ENCODE measurements at regions not wholly inside any gene's neighbourhood (a gene's known extent, or its start where the extent isn't known, plus 50 kb on each side); places are given as distances from the start of the nearest gene placed in this dataset.
"Not testable (repeated sequence)": the region's sequence is repeated elsewhere in the genome, so short reads cannot be mapped to it uniquely, and the experiment has no call there.

DNA sequence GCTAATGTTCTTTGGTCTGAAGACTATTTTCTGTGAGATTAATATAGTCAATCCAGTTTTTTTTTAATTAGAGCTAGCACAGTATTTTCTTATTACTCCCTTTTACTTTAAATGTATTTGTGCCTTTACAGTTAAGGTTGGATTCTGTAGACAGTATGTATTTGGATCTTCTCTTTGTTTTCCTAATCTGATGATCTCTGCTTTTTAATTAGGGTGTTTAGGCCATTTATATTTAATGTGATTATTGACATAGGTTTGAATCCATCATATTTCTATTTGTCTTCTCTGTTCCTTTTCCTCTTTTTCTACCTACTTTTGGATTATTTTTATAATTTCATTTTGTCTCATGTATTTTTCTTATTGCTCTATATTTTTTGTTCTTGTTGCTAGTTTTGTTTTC is 437.7 kb downstream of the CPS1 start:
- Histone ChIP-seq H2AFZ (no peak overlapping the region), H3K36me3 (ENCODE audit: control insufficient read depth, insufficient read depth, low read length) (no peaks in the 10 kb centered on the region), H3K27ac (no peak overlapping the region), H3K27me3 (ENCODE audit: control insufficient read depth, insufficient read depth, low read length) (no peaks in the 10 kb centered on the region), H3K79me2 (no peaks in the 10 kb centered on the region), H3K4me1 (no peaks in the 10 kb centered on the region), H3K9ac (no peak overlapping the region), H3K4me2 (ENCODE audit: low read length) (no peak overlapping the region), H3K4me3 (ENCODE audit: low read depth, low read length) (no peak overlapping the region), H3K9me3 (ENCODE audit: control insufficient read depth, low read length) (no peaks in the 10 kb centered on the region)
- TF ChIP-seq, protein P1, sequence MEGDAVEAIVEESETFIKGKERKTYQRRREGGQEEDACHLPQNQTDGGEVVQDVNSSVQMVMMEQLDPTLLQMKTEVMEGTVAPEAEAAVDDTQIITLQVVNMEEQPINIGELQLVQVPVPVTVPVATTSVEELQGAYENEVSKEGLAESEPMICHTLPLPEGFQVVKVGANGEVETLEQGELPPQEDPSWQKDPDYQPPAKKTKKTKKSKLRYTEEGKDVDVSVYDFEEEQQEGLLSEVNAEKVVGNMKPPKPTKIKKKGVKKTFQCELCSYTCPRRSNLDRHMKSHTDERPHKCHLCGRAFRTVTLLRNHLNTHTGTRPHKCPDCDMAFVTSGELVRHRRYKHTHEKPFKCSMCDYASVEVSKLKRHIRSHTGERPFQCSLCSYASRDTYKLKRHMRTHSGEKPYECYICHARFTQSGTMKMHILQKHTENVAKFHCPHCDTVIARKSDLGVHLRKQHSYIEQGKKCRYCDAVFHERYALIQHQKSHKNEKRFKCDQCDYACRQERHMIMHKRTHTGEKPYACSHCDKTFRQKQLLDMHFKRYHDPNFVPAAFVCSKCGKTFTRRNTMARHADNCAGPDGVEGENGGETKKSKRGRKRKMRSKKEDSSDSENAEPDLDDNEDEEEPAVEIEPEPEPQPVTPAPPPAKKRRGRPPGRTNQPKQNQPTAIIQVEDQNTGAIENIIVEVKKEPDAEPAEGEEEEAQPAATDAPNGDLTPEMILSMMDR (IDR thresholded peaks at IDR 0.05), result no peak

DNA sequence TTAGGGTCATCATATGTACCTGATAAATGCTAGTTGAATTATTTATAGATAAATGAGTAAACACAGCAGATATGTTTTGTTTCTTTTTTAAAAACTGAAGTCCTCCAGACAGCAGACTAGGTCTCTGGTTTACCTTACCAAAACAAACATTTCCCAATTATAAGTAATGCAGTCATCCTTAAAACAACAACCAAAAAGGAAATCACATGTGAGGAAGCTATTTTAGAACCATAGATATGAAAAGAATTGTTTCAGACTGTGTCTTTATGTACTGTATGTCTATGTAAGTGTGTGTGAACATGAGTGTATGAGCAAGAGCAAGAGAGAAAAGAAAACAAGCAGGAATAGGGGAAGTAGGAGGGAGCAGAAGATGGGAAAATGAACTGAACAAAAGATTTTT is 441.0 kb downstream of the CPS1 start:
- H3K9me3 ChIP-seq (ENCODE audit: control insufficient read depth, low read length), result no peaks in the 10 kb centered on the region
- no peaks in the 10 kb centered on the region for H3K36me3 ChIP-seq (ENCODE audit: control insufficient read depth, insufficient read depth, low read length)
- no peak overlapping the region for H3K9ac ChIP-seq
- H3K79me2 ChIP-seq, result no peaks in the 10 kb centered on the region
- TF ChIP-seq, protein P1 (IDR thresholded peaks at IDR 0.05), result no peak
- no peak overlapping the region for H3K4me2 ChIP-seq (ENCODE audit: low read length)
- H3K4me1 ChIP-seq, result no peaks in the 10 kb centered on the region
- no peak overlapping the region for H3K27ac ChIP-seq
- no peaks in the 10 kb centered on the region for H3K27me3 ChIP-seq (ENCODE audit: control insufficient read depth, insufficient read depth, low read length)
- no peak overlapping the region for H3K4me3 ChIP-seq (ENCODE audit: low read depth, low read length)
- no peak overlapping the region for H2AFZ ChIP-seq

DNA sequence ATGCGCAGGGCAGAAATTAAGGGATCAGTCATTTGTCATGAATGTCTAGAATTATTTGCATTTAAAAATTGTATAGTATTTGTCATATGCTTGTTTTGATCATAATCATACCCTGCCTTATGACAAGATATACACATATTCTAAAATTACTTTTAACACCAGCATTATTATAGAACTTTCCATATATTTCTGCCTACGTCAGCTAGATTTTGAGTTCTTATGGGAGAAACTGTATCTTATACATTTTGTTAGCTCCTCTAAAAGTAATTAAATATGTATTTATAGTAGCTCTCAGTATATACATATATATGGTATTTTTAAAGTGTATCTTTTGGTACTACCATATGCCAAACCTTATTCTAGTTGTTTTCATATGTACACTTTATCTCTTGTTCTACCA is 441.9 kb downstream of the CPS1 start:
- no peak overlapping the region for H3K4me3 ChIP-seq (ENCODE audit: low read depth, low read length)
- TF ChIP-seq, protein P1 (IDR thresholded peaks at IDR 0.05), result no peak
- H3K4me1 ChIP-seq, result no peaks in the 10 kb centered on the region
- no peaks in the 10 kb centered on the region for H3K27me3 ChIP-seq (ENCODE audit: control insufficient read depth, insufficient read depth, low read length)
- no peaks in the 10 kb centered on the region for H3K36me3 ChIP-seq (ENCODE audit: control insufficient read depth, insufficient read depth, low read length)
- H3K79me2 ChIP-seq, result no peaks in the 10 kb centered on the region
- H3K9ac ChIP-seq, result no peak overlapping the region
- H3K4me2 ChIP-seq (ENCODE audit: low read length), result no peak overlapping the region
- no peak overlapping the region for H3K27ac ChIP-seq
- no peaks in the 10 kb centered on the region for H3K9me3 ChIP-seq (ENCODE audit: control insufficient read depth, low read length)
- H2AFZ ChIP-seq, result no peak overlapping the region

DNA sequence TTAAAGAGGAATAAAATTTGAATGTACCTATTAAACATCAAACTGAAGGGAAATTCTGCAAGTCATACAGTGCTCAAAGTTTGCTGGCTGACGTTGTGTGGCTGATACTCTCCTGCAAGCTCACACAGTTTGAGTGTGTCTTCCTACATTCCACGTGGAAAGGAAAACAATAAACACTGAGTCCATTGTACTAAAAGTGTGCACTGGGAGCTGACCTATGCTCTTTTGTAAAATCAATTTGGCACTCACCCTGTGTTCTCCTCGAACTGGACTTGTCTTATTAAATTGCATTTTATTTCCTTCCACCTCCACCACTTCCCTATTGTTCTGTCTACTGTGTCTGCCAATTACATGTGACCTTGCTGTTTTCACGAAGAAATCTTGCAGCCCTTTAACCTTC is 458.0 kb downstream of the CPS1 start:
- Histone ChIP-seq H3K27me3 (ENCODE audit: control insufficient read depth, insufficient read depth, low read length) (no peaks in the 10 kb centered on the region), H3K4me3 (ENCODE audit: low read depth, low read length) (no peak overlapping the region), H3K4me2 (ENCODE audit: low read length) (no peak overlapping the region), H3K36me3 (ENCODE audit: control insufficient read depth, insufficient read depth, low read length) (no peaks in the 10 kb centered on the region), H3K27ac (no peak overlapping the region), H2AFZ (no peak overlapping the region), H3K79me2 (no peaks in the 10 kb centered on the region), H3K4me1 (no peaks in the 10 kb centered on the region), H3K9ac (no peak overlapping the region), H3K9me3 (ENCODE audit: control insufficient read depth, low read length) (no peaks in the 10 kb centered on the region)
- TF ChIP-seq, protein P1 (IDR thresholded peaks at IDR 0.05), result no peak

DNA sequence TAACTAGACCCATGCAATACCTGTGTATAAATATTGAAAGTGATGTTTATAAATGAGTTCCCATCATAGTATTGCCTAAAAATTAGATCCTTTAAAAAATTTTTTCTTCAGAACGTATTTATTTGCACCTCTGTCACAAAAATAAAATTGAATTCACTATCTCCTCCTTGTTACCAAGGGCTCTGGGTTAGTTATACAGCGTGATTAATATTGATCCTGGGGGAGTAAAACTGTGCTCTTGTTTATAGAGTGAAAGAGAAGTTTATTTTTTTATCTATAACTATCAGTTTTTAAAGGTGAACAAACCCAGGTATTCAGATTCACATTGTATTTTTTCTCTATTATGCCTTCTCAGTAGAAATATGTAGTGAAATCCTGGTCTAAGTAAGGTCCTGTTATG is 458.5 kb downstream of the CPS1 start:
- no peaks in the 10 kb centered on the region for H3K9me3 ChIP-seq (ENCODE audit: control insufficient read depth, low read length)
- no peaks in the 10 kb centered on the region for H3K79me2 ChIP-seq
- no peaks in the 10 kb centered on the region for H3K27me3 ChIP-seq (ENCODE audit: control insufficient read depth, insufficient read depth, low read length)
- H3K4me3 ChIP-seq (ENCODE audit: low read depth, low read length), result no peak overlapping the region
- no peaks in the 10 kb centered on the region for H3K36me3 ChIP-seq (ENCODE audit: control insufficient read depth, insufficient read depth, low read length)
- no peak overlapping the region for H3K9ac ChIP-seq
- TF ChIP-seq, protein P1 (IDR thresholded peaks at IDR 0.05), result no peak
- no peak overlapping the region for H2AFZ ChIP-seq
- no peaks in the 10 kb centered on the region for H3K4me1 ChIP-seq
- H3K27ac ChIP-seq, result no peak overlapping the region
- H3K4me2 ChIP-seq (ENCODE audit: low read length), result no peak overlapping the region

DNA sequence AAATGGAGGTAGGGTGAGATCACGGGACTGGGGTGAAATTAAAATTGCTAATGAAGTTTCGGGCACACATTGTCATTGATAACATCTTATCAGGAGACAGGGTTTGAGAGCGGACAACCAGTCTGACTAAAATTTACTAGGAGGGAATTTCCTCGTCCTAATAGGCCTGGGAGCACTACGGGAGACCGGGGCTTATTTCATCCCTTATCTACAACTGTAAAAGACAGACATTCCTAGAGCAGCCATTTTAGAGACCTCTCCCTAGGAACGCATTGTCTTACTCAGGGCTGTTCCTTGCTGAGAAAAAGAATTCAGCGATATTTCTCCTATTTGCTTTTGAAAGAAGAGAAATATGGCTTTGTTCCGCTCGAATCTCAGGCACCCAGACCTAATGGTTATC is 468.7 kb downstream of the CPS1 start:
- H3K4me3 ChIP-seq (ENCODE audit: low read depth, low read length); H3K36me3 ChIP-seq (ENCODE audit: control insufficient read depth, insufficient read depth, low read length); H3K79me2 ChIP-seq; H3K27ac ChIP-seq; H3K4me2 ChIP-seq (ENCODE audit: low read length); H3K27me3 ChIP-seq (ENCODE audit: control insufficient read depth, insufficient read depth, low read length); H2AFZ ChIP-seq; H3K9me3 ChIP-seq (ENCODE audit: control insufficient read depth, low read length); H3K9ac ChIP-seq; H3K4me1 ChIP-seq: not testable (repeated sequence)
